IgD-negative memory B cell (primary cell): ENCODE measurements at regions not wholly inside any gene's neighbourhood (a gene's known extent, or its start where the extent isn't known, plus 50 kb on each side); places are given as distances from the start of the nearest gene placed in this dataset.

ENCODE experiments used
- H3K27ac Mint-ChIP-seq, 3 donors: one replicate each; pipeline ENCODE4 v1.8.0; 2020 to 2022; ENCODE audit warnings: mild to moderate bottlenecking in 3 of 3, mixed read lengths in 3 of 3, moderate library complexity in 1 of 3
- H3K27me3 Mint-ChIP-seq: one replicate; pipeline ENCODE4 v1.8.0; 2021; ENCODE audit warnings: mixed read lengths
- H3K36me3 Mint-ChIP-seq: one replicate; pipeline ENCODE4 v1.8.0; 2020; ENCODE audit warnings: mild to moderate bottlenecking, mixed read lengths
- H3K4me1 Mint-ChIP-seq, 3 donors: one replicate each; pipeline ENCODE4 v1.8.0; 2020 to 2022; ENCODE audit warnings: mixed read lengths in 3 of 3, mild to moderate bottlenecking in 1 of 3
- H3K4me3 Mint-ChIP-seq, 4 donors: one replicate each; pipeline ENCODE4 v1.8.0; 2020 to 2022; ENCODE audit warnings: mild to moderate bottlenecking in 4 of 4, mixed read lengths in 4 of 4, moderate library complexity in 3 of 4
- H3K9me3 Mint-ChIP-seq, 3 donors: one replicate each; pipeline ENCODE4 v1.8.0; 2020 to 2021; ENCODE audit warnings: mixed read lengths in 3 of 3, mild to moderate bottlenecking in 1 of 3

GRCh38 chr14:34024768-34025144 lies 73.9 kb upstream of the EGLN3 start:
- H3K36me3 Mint-ChIP-seq: no peaks in the 10 kb centered on the region
- no peak overlapping the region for H3K4me3 Mint-ChIP-seq
- peaks cover 0 to 3% (median 2%) of the 10 kb centered on the region in 3 donors for H3K9me3 Mint-ChIP-seq
- H3K4me1 Mint-ChIP-seq: peaks cover 0 to 1% (median 0%) of the 10 kb centered on the region in 3 donors
- H3K27me3 Mint-ChIP-seq: peaks cover 1% of the 10 kb centered on the region
- no peak overlapping the region for H3K27ac Mint-ChIP-seq

GRCh38 chr14:34023824-34024767 lies 73.2 kb upstream of the EGLN3 start:
- Mint-ChIP-seq H3K27me3 (peaks cover 1% of the 10 kb centered on the region), H3K4me3 (no peak overlapping the region), H3K4me1 (peaks cover 0 to 2% (median 1%) of the 10 kb centered on the region in 3 donors), H3K9me3 (peaks cover 0 to 3% (median 2%) of the 10 kb centered on the region in 3 donors), H3K27ac (no peak overlapping the region), H3K36me3 (no peaks in the 10 kb centered on the region)

DNA sequence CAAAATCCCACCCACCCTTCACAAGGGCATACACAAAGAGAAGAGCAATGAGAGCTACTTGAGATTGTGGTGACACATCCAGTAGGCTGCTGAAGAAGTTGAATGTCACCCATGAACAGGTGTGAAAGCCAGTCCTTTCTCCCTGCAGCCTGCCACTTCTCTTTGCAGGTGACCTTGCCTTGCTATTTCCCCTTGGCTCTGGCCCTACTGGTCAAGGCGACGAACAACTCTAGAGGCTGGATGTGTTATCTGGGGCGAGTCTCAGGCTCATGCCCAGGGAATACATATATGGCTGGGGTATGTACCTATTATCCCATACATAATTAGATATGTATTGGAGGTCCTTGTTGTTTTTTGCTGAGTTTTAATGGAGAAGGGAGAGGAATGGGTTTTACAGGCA lies 70.2 kb upstream of the EGLN3 start:
- Mint-ChIP-seq H3K36me3 (no peaks in the 10 kb centered on the region), H3K27ac (no peak overlapping the region), H3K4me1 (peaks cover 0 to 8% (median 3%) of the 10 kb centered on the region in 3 donors), H3K4me3 (no peak overlapping the region), H3K27me3 (peaks cover 1% of the 10 kb centered on the region), H3K9me3 (peaks cover 0 to 3% (median 2%) of the 10 kb centered on the region in 3 donors)

DNA sequence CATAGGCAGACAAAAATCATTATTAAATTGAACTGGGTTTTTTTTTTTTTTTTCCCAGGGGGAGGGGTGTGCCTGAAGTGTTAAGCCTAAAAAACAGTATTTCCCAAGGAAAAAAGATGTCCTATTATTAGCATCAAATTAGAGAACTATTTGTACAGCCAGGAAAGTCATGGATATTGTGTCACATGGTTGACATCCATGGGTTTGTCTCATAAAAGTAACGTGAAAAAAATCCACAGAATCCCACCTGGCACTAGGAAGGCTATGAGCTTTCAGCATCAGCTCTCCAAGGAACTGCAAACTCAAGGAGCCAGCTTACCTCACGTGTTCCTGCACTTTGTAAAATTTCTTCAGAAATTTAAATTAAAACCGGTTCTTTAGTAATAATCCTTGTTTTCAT lies 69.1 kb upstream of the EGLN3 start:
- Mint-ChIP-seq H3K4me1 (peaks cover 0 to 8% (median 3%) of the 10 kb centered on the region in 3 donors), H3K4me3 (no peak overlapping the region), H3K27me3 (peaks cover 1% of the 10 kb centered on the region), H3K36me3 (no peaks in the 10 kb centered on the region), H3K9me3 (peaks cover 0 to 3% (median 2%) of the 10 kb centered on the region in 3 donors), H3K27ac (no peak overlapping the region)

DNA sequence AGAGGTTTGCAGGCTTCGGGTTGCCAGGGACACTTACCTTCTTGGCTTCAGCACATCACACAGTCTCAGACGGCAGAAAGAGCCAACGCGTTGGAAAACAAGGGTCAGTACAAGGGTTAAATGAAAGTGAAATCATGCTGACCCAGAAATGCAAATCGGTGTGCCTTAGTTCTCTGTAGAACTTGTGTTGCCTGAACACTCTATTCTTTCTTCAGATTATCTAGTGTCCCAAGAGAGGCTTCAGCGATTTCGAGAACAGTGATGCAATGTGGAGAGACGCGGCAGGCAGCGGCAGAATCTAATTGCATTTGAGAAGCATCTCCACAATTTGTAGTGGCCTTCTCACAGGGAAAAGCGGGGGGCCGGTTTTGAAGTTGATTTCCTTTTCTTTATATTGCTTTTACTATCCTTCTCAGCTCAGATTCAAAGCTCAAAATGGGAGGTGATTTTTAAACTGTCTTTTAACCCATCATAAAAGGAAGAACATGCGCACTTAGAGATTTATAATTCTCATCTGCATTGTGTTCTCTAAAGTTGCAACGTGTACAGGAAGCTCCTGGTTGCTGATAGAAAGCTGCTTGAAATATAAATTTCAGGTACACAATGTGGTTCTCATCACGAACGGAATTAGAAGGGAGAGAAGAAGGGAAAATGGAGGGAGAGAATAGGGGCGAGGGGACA lies 67.8 kb upstream of the EGLN3 start:
- peak overlapping the region; percentile 64 to 89 (median 79) for H3K4me3 Mint-ChIP-seq
- peak overlapping the region; percentile 11 to 91 (median 81) for H3K27ac Mint-ChIP-seq
- peaks cover 0 to 3% (median 2%) of the 10 kb centered on the region in 3 donors for H3K9me3 Mint-ChIP-seq
- peaks cover 0 to 8% (median 3%) of the 10 kb centered on the region in 3 donors for H3K4me1 Mint-ChIP-seq
- peaks cover 1% of the 10 kb centered on the region for H3K27me3 Mint-ChIP-seq
- no peaks in the 10 kb centered on the region for H3K36me3 Mint-ChIP-seq

- Mint-ChIP-seq H3K36me3 (no peaks in the 10 kb centered on the region), H3K4me3 (peak overlapping the region; percentile 64 to 89 (median 79)), H3K27ac (peak overlapping the region in 2 of 3 donors; percentile 81 to 91), H3K27me3 (peaks cover 1% of the 10 kb centered on the region), H3K4me1 (peaks cover 0 to 8% (median 3%) of the 10 kb centered on the region in 3 donors), H3K9me3 (peaks cover 0 to 3% (median 2%) of the 10 kb centered on the region in 3 donors)
Measured at GRCh38 chr14:34018125-34018524, 67.3 kb upstream of the EGLN3 start.

- H3K4me1 Mint-ChIP-seq: peaks cover 0 to 10% (median 3%) of the 10 kb centered on the region in 3 donors
- H3K27me3 Mint-ChIP-seq: no peaks in the 10 kb centered on the region
- H3K27ac Mint-ChIP-seq: no peak overlapping the region
- no peak overlapping the region for H3K4me3 Mint-ChIP-seq
- peaks cover 0 to 2% (median 0%) of the 10 kb centered on the region in 3 donors for H3K9me3 Mint-ChIP-seq
- H3K36me3 Mint-ChIP-seq: no peaks in the 10 kb centered on the region
Measured at GRCh38 chr14:34015383-34015782, 64.5 kb upstream of the EGLN3 start.

DNA sequence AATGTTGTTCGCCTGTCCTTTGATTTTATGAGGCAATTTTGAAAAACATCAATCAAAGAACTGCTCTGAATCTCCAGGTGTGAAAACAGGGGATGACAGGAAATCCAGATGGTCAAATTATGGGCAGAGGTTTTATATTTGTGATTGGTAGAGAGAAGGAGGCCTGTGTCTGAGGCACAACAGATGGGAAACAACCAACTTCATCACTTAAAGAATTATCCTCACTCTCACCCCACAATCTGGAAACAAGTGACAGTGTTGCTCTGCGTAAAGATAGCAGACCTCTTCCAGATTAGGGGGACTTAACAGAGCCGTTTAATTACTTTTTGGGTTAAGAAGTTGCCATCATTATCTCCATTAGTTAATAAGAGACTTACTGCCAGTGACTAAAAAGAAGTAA lies 64.1 kb upstream of the EGLN3 start:
- Mint-ChIP-seq H3K27ac (no peak overlapping the region), H3K4me1 (peaks cover 0 to 10% (median 3%) of the 10 kb centered on the region in 3 donors), H3K36me3 (no peaks in the 10 kb centered on the region), H3K4me3 (no peak overlapping the region), H3K27me3 (no peaks in the 10 kb centered on the region), H3K9me3 (peaks cover 0 to 2% (median 0%) of the 10 kb centered on the region in 3 donors)

DNA sequence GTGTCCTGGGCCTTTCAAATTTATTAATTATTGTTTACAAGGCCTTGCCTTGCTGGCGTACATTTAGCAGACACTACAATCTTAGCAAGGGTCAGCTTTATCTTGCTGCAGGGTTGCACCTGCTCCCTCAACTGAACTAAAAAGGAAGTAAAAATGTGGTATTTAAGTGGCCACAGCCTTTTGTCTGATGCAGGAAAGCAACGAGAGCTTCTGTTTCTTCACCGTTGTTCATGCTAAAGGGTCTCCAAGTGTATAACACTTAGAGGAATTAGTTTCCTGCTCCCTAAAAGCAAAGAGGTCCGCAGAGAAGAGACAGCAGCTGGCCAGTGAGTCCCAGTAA lies 62.8 kb upstream of the EGLN3 start:
- Mint-ChIP-seq H3K27me3 (no peaks in the 10 kb centered on the region), H3K36me3 (no peaks in the 10 kb centered on the region), H3K4me1 (peaks cover 0 to 4% (median 0%) of the 10 kb centered on the region in 3 donors), H3K9me3 (peaks cover 0 to 2% (median 0%) of the 10 kb centered on the region in 3 donors), H3K4me3 (peak overlapping the region in 1 of 4 donors; percentile 72), H3K27ac (peak overlapping the region in 1 of 3 donors; percentile 47)

GRCh38 chr14:34012978-34013720 lies 62.3 kb upstream of the EGLN3 start:
- Mint-ChIP-seq H3K4me1 (peaks cover 0 to 3% (median 0%) of the 10 kb centered on the region in 3 donors), H3K27ac (peak overlapping the region in 1 of 3 donors; percentile 47), H3K4me3 (no peak overlapping the region), H3K27me3 (no peaks in the 10 kb centered on the region), H3K36me3 (no peaks in the 10 kb centered on the region), H3K9me3 (peaks cover 0 to 2% (median 0%) of the 10 kb centered on the region in 3 donors)

GRCh38 chr14:34012369-34012768 lies 61.5 kb upstream of the EGLN3 start:
- peaks cover 0 to 2% (median 0%) of the 10 kb centered on the region in 3 donors for H3K9me3 Mint-ChIP-seq
- H3K27ac Mint-ChIP-seq: no peak overlapping the region
- H3K4me1 Mint-ChIP-seq: peaks cover 0 to 1% (median 0%) of the 10 kb centered on the region in 3 donors
- H3K36me3 Mint-ChIP-seq: no peaks in the 10 kb centered on the region
- no peaks in the 10 kb centered on the region for H3K27me3 Mint-ChIP-seq
- no peak overlapping the region for H3K4me3 Mint-ChIP-seq

DNA sequence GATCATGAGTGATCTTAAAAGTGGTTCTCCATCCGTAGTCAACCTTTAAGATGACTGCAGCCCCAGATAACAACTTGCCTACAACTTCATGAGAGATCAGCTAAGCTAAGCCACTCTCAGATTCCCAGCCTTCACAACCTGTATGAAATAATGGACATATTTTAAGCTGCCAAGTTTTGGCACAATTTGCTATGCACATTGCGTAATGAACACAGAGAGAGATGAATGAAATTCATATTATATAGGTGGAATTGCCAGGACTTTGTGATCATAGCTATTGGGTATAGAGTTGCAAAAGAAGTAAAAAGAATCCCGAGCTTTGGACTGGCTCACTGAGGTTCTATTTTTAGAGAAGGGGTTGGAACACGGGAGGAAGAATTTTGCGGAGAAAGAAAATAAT lies 59.1 kb upstream of the EGLN3 start:
- H3K27ac Mint-ChIP-seq: no peak overlapping the region
- no peaks in the 10 kb centered on the region for H3K36me3 Mint-ChIP-seq
- peaks cover 0 to 1% (median 1%) of the 10 kb centered on the region in 3 donors for H3K4me1 Mint-ChIP-seq
- peak overlapping the region in 2 of 4 donors; percentile 10 to 58 for H3K4me3 Mint-ChIP-seq
- no peaks in the 10 kb centered on the region for H3K27me3 Mint-ChIP-seq
- peaks cover 0 to 3% (median 3%) of the 10 kb centered on the region in 3 donors for H3K9me3 Mint-ChIP-seq

DNA sequence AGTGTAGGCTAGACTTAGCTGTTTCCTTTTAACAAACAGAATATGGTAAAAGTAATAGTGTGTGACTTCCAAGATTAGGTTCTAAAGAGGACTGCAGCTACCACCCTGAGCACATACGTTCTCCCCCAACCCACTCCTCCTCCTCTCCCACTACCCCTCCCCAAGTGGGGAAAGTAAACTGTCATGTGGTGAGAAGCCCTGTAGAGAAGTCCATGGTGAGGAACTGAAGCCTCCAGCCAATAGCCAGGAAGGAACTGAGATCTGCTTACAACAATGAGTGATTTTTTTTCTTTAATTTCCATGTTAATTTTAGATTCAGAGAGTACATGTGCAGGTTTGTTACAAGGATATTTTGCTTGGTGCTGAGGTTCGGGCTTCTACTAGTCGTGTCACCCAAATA lies 57.0 kb upstream of the EGLN3 start:
- Mint-ChIP-seq H3K9me3 (peaks cover 0 to 3% (median 3%) of the 10 kb centered on the region in 3 donors), H3K4me1 (peaks cover 0 to 1% (median 1%) of the 10 kb centered on the region in 3 donors), H3K36me3 (no peaks in the 10 kb centered on the region), H3K4me3 (no peak overlapping the region), H3K27ac (no peak overlapping the region), H3K27me3 (no peaks in the 10 kb centered on the region)

DNA sequence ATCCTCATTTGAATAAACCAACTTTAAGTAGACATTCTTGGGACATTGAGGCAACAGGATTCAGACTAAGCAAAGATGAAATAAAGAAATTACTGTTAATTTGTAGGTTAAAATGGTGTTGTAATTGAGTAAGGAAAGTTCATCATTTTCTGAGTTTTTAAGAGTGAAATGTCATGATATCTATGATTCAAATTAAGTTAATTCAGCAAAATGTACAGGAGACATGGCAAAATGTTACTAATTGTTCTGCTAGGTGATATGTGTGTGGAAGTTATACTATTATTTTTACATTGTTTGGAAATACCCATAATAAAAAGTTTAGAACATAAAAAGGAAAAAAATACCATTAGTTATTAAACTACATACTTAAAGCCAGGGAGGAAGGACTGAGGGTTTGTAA lies 55.0 kb upstream of the EGLN3 start:
- H3K27ac Mint-ChIP-seq: no peak overlapping the region
- H3K4me1 Mint-ChIP-seq: peaks cover 0 to 1% (median 0%) of the 10 kb centered on the region in 3 donors
- H3K27me3 Mint-ChIP-seq: no peaks in the 10 kb centered on the region
- H3K4me3 Mint-ChIP-seq: no peak overlapping the region
- H3K9me3 Mint-ChIP-seq: peaks cover 2 to 7% (median 3%) of the 10 kb centered on the region in 3 donors
- no peaks in the 10 kb centered on the region for H3K36me3 Mint-ChIP-seq
